ENCODE measurements at regions not wholly inside any gene's neighbourhood (a gene's known extent, or its start where the extent isn't known, plus 50 kb on each side); places are given as distances from the start of the nearest gene placed in this dataset.

DNA sequence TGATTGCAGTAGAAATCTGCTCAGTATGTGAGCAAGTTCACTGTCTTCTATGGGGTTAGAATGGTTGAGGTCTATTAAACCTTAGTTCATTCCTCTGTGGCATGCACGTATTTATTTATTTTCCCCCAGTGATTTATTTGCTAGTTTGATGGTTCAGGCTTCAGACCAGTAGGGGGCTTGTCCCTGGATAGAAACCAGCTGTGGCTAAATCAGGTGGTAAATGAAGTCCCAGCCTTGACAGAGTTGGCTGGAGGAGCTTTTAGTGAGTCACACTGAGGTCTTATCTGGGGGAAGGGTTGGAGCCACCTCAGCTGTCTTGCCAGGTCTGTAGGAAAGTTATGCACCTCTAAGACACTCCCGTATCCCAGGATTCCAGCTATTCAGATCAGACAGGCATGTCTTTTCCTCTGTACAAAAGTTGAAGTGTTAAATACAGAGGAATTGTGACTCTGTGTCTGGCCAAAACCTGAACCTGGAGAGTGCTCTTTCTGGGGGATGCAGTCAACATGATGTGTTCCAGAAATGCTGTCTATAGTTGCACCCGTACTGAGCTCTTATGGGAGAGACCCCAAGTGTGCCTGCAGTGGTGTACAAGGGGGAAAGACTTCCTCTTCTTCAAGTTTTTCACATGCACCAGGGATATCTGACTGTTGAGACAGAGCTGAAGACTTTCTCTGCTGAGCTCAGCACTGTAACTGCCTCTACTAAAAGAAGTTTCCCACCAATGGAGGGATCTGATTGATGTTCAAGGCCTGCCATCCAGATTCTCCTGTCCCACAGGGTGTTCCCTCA, 1322.1 kb downstream of the TMEM121 start:
- TF ChIP-seq EZH2phosphoT487 (IDR thresholded peaks at IDR 0.05; ENCODE audit: insufficient read depth, low read depth), result no peak
- TF ChIP-seq EZH2 (IDR thresholded peaks at IDR 0.05; ENCODE audit: insufficient read depth, poor library complexity, severe bottlenecking), result no peak
